HG03432 (cell line): ENCODE measurements at regions not wholly inside any gene's neighbourhood (a gene's known extent, or its start where the extent isn't known, plus 50 kb on each side); places are given as distances from the start of the nearest gene placed in this dataset.
A peak's percentile ranks its signal among the peaks of the same experiment; 100 is the strongest.
"Not testable (repeated sequence)": the region's sequence is repeated elsewhere in the genome, so short reads cannot be mapped to it uniquely, and the experiment has no call there.

Experiments used
- ATAC-seq: cut with Tn5 transposase; IDR thresholded peaks from one replicate; pipeline ENCODE4 v1.9.1; 2021; ENCODE audit warnings: mild to moderate bottlenecking, moderate library complexity; ENCODE audit not compliant: unreplicated experiment

- ATAC-seq, result not testable (repeated sequence)
These were observed 79.6 kb upstream of the CACUL1 start for GRCh38 chr10:118834370-118834769.

DNA sequence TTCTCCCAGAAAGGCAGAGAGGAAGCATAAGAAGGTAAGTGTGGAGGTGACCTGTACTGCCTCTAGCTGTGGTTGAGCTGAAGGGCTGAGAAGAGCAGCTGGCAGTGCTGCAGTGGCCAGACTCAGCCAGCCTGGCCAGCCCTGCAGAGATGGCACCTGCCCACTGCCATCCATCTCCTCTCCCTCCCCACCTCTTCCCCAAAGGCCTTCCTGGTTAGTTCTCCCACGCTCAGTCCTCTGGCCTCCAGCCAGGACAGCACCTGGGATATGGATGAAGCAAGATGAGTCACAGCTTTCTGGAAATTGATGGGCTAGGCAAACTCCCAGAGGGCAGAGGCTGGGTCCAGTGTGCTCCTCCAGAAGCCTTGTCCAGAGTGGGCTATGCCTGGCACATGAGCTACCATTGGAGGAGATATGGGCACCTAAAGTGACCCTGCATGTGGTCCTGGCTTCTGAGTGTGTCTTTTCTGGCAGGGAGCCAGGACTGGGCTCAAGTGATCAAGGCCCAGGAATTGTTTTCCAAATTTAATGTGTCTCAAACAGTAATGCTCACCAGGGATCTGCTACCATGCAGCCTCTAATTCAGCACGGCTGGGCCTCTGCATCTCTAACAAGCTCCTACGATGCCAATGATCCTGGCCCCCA lies 81.0 kb upstream of the CACUL1 start:
- no peak for ATAC-seq

- no peak for ATAC-seq
These were observed 83.6 kb upstream of the CACUL1 start for GRCh38 chr10:118838364-118838763.

DNA sequence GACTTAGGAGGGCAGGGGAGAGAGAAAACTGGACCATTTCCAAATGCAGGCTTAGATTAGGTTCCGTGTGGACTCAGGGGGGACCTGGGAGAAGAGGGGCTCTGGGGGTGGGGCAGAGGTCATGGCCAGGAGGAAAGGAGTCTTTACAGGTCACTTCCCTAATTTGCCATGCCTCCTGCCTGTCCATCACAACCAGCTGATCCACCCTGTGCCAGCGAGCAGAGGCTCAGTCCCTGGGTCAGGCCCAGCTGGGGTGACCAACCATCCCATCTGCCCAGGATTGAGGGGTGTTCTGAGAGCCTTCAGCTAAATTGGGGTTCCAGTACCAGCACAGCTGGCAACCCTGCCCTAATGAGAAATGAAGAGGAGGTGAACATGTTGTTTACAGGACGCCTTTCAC lies 84.6 kb upstream of the CACUL1 start:
- ATAC-seq, result no peak

DNA sequence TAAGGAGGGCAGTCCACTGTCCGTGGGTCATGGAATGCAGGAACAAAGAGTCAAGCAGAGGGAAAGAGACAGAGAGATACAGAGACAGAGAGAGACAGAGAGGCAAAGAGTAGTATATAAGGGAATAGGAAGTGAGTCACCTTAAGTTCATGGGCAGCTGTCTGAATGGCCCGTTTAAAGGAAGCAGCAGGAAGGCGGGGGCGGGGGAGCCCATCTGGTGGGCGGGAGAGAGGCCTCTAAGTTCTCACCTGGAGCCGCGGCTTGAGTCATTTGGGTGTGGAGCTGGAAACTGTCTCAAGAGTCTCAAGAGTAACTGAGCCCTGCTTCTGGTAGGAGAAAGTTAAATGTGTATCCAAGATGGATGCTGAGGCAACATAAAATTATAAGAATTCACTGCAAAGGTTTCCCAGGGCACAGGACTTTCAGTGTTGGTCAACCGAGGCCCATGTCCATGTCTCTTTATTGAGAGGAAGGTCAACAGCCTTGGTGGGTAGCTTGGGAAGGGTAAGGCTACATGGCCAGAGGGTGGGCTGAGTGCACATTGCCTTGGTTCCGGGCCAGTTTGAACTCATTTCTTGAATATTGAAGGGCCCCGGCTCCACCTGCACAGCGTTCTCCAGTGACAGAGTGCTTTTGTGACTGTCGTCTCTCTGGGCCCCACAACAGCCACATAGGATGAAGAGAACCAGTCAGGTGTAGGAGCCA lies 85.5 kb upstream of the CACUL1 start:
- no peak for ATAC-seq

- ATAC-seq, result no peak
These were observed 86.2 kb upstream of the CACUL1 start for GRCh38 chr10:118840776-118841468.

DNA sequence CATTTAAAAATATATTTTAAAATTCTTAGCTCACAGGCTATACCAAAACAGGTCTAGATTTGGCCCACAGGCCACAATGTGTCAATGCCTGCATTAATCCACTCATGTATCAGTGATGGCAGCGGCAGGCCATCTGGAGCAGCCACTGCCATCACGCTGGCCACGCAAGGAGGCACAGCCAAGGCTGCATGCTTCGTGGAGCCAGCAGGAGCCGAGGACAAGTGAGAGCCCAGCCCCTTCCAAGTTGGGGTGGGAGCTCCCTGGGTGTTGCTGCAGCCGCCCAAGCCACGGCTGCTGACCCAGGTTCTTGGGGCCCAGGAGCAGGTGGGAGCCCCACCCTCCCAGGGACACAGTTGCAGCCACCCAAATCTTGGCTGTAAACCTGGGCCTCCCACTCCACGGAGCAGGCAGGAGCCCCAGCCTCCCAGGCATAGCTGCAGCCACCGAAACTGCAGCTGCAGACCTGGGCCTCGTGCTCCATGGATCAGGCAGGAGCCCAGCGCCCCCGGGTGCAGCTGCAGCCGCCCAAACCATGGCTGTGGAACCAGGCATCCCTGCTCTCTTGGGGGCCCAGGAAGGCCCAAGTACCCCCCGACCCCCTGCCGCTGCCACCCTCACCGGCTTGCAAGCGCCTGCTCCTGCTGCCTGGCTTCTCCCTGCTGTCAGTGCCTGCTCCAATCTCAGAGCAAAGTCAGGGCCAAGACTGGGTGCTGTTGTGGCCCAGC lies 87.3 kb upstream of the CACUL1 start:
- no peak for ATAC-seq

DNA sequence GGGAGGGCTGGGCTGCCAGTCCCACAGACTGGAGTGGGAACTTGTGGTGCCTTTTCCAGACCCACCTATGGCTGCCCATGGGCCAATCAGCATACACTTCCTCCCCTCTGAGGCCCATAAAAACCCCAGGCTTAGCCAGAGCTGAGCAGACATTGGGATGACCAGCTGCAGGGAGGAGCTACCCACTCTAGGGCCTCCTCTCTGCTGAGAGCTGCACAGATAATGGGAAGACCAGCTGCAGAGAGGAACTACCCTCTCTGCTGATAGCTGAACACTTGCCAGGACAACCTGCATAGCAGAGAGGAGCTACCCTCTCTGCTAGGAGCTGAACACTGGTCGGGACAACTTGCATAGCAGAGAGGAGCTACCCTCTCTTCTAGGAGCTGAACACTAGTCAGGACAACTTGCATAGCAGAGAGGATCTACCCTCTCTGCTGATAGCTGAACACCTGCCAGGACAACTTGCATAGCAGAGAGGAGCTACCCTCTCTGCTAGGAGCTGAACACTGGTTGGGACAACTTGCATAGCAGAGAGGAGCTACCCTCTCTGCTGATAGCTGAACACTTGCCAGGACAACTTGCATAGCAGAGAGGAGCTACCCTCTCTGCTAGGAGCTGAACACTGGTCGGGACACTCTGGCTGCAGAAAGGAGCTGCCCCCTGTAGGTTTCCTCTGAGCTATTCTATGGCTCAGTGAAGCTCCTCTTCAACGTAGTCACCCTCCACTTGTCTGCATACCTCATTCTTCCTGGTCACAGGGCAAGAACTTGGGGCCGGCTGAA lies 88.3 kb upstream of the CACUL1 start:
- no peak for ATAC-seq

GRCh38 chr10:118843647-118844265 lies 89.0 kb upstream of the CACUL1 start:
- no peak for ATAC-seq

DNA sequence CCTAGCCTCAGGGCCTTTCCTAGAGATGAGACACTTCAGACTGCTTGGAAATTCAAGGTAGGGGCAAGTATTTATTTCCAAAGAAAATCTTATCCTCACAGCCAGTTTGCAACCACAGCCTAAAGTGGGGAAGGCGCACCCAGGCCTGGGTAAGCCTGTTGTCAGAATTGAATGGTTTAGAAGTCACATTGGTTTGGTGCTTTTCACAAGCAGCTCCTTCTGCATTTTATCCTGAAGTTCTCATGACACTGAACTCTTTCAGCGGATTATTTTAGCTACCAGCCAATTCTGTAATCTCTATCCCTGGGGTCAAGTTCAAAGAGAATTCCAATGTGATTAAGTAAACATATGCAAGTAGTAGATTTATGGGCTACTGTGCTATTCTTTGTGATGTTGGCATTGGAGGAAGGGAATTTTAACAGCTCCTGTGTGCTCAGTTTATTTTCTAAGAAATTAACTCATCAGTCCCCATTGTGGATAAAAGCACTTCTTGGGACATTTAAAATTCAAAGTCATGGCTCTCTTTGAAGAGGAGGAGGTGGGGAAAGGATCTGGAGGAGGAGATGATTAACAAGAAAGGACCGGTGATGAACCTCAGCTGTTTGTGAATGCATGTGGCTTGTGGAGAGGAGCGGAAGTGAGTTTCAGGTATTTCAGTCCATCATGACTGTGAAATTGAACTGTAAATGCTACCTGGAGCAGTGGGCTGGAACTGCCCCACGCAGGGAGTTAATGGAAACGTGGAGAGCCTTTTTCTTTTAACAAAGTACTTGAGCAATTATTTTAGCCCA lies 90.2 kb upstream of the CACUL1 start:
- ATAC-seq, result no peak

GRCh38 chr10:118845776-118846175 lies 91.0 kb upstream of the CACUL1 start:
- no peak for ATAC-seq

DNA sequence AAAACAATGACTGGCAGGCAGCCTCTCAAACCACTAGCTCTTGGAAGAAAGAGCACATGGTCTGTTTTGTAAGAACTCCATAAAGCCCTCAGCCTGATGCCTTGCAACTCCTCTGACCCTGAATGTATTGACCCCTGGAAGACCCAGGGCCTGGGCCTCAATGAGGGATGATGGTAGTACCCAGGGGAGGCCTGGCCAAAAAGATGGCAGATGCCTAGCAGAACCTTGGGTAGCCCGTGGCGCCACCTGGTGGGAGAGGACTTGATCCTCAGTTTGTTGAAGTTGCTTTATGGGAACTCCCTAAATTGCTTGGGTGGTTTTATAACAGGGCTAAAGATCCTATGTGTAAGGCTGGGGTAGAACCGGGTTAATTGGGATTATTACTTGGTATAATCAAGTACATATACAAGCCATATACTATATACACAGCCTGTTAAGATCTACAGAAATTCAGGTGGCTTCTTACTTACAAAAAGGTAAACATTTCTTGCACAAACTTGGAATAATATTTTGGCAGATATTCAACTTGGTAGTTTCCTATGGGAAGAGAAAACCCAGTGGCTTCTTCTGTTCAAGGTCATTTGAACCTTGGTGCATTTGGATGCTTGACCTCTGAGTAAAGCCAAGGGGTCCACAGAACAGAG lies 95.8 kb upstream of the CACUL1 start:
- ATAC-seq, result peak; percentile 68

DNA sequence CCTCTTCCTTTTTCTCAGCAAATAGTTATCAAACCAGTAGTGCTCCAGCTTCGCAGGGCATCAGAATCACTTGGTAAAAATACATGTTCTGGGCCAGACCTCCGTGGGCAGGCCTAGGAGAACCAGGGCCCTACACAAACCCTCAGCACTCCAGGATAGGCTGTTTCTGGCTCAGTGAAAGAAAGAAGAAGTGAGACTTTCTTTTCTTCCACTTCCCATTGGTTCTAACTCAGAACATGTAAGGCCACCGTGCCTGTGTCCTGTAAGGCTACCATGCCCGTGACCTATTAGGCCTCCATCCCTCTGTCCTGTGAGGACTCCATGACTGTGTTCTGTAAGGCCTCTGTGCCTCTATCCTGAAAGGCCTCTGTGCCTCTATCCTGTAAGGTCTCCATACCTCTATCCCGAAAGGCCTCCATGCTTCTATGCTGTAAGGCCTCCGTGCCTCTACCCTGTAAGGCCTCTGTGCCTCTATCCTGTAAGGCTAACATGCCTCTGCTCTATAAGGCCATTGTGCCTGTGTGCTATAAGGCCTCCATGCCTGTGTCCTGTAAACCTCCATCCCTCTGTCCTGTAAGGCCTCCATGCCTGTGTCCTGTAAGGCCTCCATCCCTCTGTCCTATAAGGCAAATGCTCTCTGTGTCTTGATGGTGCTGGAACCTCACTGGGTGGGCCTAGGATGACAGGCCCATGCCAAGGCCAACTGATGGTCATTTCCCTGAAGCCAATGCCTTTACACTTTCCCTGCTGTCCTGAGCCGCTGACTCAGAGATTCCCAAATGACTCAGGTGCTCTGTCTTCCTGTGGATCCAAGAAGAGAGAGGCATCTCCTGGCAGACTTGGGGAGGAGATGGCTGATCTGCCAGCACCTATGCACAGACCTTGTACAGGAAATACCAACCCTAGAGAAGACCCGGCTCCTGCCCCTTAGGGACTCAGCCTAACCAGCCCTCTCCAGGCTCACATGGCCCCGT lies 96.6 kb upstream of the CACUL1 start:
- ATAC-seq, result peak; percentile 76

DNA sequence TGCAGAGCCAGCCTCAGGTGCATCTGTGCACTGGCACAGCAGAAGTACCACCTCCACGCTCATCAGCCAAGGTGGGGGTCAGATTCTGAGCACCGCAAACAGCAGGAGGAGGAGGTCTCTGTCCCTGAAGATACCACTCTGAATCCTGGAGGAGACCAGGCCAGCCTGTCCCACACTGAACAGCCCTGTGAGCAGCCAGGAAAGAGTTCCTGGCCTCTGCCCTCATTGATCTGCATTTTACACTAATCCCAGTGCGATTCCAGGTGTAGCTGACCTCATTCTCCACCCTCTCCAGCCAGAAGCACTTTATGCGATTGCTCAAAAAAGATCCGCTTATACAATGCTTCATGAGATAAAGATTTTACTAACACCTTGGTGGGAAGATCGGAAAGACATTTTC lies 99.1 kb upstream of the CACUL1 start:
- no peak for ATAC-seq

DNA sequence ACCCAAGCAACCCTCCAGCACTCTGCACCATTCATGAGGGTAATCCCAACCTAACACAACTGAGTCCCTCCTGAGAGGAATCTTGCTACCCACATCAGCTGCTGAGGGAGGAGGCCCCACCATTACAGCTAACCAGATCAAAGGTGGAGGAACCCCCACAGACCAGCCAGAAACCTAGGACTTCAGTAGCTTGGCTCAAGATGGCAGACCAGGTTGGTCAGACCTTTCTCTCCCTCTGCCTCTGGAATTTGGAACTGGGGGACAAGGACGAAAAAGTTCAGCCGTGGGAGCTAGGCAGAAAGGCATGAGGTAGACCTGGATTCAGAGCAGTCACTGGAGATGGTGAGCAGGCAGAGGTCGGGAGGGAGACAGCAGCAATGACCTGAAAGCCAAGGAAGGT lies 101.3 kb upstream of the CACUL1 start:
- no peak for ATAC-seq

DNA sequence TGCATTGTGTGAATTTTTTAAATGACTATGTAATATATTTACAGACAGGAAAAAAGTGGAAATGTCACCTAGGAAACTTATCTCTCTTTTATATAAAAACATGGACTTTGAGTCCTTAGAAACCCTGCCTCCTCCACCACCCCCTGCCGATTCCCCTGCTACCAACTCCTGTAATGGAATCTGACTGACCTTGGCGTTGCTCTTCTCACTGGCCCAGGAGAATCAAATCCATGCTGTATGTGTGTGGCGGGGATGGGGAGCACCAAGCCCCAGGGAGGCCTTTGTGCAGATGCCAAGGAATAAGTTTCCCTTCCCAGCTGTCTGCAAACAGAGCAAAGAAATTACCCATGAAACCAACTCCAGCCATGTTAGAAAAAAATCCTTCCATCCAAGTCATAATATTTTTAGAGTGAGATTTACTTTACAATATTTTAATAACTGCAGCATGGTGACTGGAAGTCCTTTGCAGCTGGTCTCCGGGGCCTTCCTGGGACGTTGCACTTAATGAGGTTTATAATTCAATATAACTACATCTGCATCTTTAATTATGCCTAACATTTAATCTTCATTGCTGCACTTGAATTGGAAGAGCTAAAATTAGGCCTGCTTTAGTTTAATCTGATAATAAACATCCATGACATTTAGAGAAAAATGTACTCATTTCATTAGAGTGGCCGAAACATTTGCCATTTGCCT lies 111.4 kb upstream of the CACUL1 start:
- ATAC-seq, result no peak

DNA sequence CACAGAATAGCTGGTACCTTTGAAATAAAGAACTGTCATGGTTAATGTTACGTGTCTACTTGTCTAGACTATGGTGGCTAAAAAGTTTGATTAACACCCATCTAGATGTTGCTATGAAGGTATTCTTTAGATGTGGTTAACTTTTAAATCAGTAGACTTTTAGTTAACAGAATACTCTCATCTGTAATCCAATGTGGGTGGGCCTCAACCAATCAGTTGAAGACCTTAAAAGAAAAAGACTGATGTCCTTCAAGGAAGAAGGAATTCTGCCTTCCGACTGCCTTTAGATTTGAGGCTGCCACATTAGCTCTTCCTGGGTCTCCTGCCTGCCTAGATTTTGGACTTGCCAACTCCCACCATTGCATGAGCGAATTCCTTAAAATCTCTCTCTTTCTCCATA lies 113.0 kb upstream of the CACUL1 start:
- no peak for ATAC-seq
